SK-N-MC (cell line): ENCODE measurements at regions not wholly inside any gene's neighbourhood (a gene's known extent, or its start where the extent isn't known, plus 50 kb on each side); places are given as distances from the start of the nearest gene placed in this dataset.

Source experiments
- EZH2 ChIP-seq: fragments of 200-600 bp; sonication (generic); IDR thresholded peaks from one replicate; pipeline ENCODE4 v1.6.1; 2017; ENCODE audit warnings: antibody characterized with exemption
- FOXP2 ChIP-seq: optimal IDR thresholded peaks from 2 replicates; pipeline ENCODE3; 2011; ENCODE audit warnings: mild to moderate bottlenecking, moderate library complexity; ENCODE audit not compliant: insufficient read depth; ENCODE audit errors: extremely low read length, control extremely low read depth
- POLR2AphosphoS5 ChIP-seq: IDR thresholded peaks from 2 replicates; pipeline ENCODE4 v1.6.1; 2012; ENCODE audit warnings: mild to moderate bottlenecking, low read depth, low read length, borderline replicate concordance

DNA sequence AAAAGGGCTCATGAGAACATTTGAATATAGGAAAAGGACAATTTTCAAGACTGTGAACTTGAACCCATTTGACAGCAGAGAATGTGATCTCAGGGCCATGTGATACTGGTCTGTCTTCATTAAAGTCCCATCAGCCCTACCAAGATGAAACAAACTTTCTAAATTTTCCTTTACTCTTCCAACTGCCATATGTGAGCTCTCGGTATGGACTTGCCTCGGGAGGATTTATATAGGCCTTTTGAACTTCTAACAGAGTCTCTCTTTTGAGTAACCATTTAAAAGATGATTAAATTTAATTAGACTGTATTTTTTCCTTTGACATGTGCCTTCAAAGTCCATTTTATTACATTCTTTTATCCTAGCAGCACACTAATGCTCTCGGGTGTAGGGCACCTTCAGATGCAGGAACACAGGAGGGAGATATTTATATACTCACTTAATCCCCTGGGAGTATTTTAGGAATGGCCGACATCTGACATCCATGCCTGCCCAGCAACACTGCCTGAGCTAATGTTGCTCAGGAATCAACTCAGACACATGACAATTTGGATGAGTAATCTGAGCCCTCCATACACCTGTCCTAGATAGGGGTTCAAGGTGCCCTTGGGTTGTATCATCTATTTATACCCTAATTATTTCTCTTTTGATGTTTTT, 155.0 kb downstream of the SLC7A11 start:
- TF ChIP-seq POLR2AphosphoS5 (no peak), EZH2 (no peak), FOXP2 (no peak)
